ENCODE measurements at regions not wholly inside any gene's neighbourhood (a gene's known extent, or its start where the extent isn't known, plus 50 kb on each side); places are given as distances from the start of the nearest gene placed in this dataset.

DNA sequence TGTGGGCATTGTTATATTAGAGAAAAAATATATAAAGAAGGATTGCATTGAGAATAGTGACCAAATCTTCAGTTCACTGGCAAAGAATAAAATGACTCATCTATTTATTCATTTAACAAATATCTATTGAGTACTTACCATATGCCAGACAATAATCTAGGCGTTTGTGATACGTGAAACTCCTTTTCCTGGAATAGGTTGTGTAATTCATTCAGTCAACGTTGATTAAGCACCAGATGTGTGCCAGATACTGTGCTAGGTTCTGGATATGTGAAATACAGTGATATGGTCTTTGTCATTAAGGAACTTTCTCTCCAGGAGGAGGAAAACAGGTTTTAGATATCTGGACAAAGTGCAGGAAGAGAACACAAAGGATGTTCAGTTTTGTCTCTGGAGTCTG is 344.5 kb downstream of the RWDD3 start:
- H4K20me1 ChIP-seq (ENCODE audit: insufficient read depth, low read length): no peaks in the 10 kb centered on the region
- H2AFZ ChIP-seq (ENCODE audit: low read depth, low read length): no peak overlapping the region
- no peaks in the 10 kb centered on the region for H3K4me1 Mint-ChIP-seq (ENCODE audit: low read depth, unreplicated experiment)
- H3K27ac Mint-ChIP-seq (ENCODE audit: unreplicated experiment): no peak overlapping the region
- DNase-seq (ENCODE audit: low read depth) (no peak), FAIRE-seq (no peak)
- peaks cover 5% of the 10 kb centered on the region for H3K27me3 Mint-ChIP-seq (ENCODE audit: low read depth, unreplicated experiment)
- H3K36me3 Mint-ChIP-seq (ENCODE audit: low read depth, unreplicated experiment): no peaks in the 10 kb centered on the region
- no peaks in the 10 kb centered on the region for H3K27me3 ChIP-seq (ENCODE audit: insufficient read depth, low read length)
- H3K9ac ChIP-seq (ENCODE audit: low read length): no peak overlapping the region
- H3K36me3 ChIP-seq (ENCODE audit: insufficient read depth, low read length): no peaks in the 10 kb centered on the region
- no peak overlapping the region for H3K4me2 ChIP-seq (ENCODE audit: low read length)
- no peaks in the 10 kb centered on the region for H3K9me3 ChIP-seq (ENCODE audit: insufficient read depth, low read depth, low read length)
- H3K4me3 Mint-ChIP-seq (ENCODE audit: unreplicated experiment): no peak overlapping the region
- H3K4me3 ChIP-seq (ENCODE audit: insufficient read depth, low read depth, low read length): no peak overlapping the region
- TF ChIP-seq, protein P1, sequence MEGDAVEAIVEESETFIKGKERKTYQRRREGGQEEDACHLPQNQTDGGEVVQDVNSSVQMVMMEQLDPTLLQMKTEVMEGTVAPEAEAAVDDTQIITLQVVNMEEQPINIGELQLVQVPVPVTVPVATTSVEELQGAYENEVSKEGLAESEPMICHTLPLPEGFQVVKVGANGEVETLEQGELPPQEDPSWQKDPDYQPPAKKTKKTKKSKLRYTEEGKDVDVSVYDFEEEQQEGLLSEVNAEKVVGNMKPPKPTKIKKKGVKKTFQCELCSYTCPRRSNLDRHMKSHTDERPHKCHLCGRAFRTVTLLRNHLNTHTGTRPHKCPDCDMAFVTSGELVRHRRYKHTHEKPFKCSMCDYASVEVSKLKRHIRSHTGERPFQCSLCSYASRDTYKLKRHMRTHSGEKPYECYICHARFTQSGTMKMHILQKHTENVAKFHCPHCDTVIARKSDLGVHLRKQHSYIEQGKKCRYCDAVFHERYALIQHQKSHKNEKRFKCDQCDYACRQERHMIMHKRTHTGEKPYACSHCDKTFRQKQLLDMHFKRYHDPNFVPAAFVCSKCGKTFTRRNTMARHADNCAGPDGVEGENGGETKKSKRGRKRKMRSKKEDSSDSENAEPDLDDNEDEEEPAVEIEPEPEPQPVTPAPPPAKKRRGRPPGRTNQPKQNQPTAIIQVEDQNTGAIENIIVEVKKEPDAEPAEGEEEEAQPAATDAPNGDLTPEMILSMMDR (IDR thresholded peaks at IDR 0.05; ENCODE audit: insufficient read depth, low read depth, low read length): no peak
- no peak for TF ChIP-seq EZH2 (IDR thresholded peaks at IDR 0.05; ENCODE audit: insufficient read depth, low read length)
- no peaks in the 10 kb centered on the region for H3K79me2 ChIP-seq (ENCODE audit: insufficient read depth, low read length)
- H3K27ac ChIP-seq (ENCODE audit: low read depth, low read length): no peak overlapping the region
- H3K9me3 Mint-ChIP-seq (ENCODE audit: unreplicated experiment): peaks cover 3% of the 10 kb centered on the region
- no peaks in the 10 kb centered on the region for H3K4me1 ChIP-seq (ENCODE audit: insufficient read depth, low read length)

DNA sequence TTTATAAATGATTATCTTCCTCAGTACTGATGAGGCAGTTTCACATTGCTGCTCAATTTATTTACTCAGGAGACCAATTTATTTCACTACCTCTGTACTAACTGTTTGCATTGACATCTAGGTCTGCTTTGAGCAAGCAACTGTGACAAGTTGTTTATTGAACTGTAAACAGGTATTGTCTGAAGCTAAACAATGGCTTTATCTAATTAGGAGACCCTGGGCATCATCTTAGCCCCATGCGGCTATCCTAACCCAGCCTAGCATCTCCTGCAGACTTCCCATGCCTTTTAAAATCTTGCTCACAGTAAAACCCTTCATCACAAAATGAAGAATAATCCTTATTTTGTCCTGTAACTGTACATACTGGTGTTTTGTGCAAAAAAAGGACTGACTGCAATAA is 348.2 kb downstream of the RWDD3 start:
- no peak for TF ChIP-seq EZH2 (IDR thresholded peaks at IDR 0.05; ENCODE audit: insufficient read depth, low read length)
- TF ChIP-seq, protein P1 (IDR thresholded peaks at IDR 0.05; ENCODE audit: insufficient read depth, low read depth, low read length): no peak
- Histone ChIP-seq H3K9ac (ENCODE audit: low read length) (no peak overlapping the region), H3K79me2 (ENCODE audit: insufficient read depth, low read length) (no peaks in the 10 kb centered on the region), H4K20me1 (ENCODE audit: insufficient read depth, low read length) (no peaks in the 10 kb centered on the region), H3K4me3 (ENCODE audit: insufficient read depth, low read depth, low read length) (no peak overlapping the region), H2AFZ (ENCODE audit: low read depth, low read length) (no peak overlapping the region), H3K27me3 (ENCODE audit: insufficient read depth, low read length) (no peaks in the 10 kb centered on the region), H3K36me3 (ENCODE audit: insufficient read depth, low read length) (no peaks in the 10 kb centered on the region), H3K9me3 (ENCODE audit: insufficient read depth, low read depth, low read length) (no peaks in the 10 kb centered on the region), H3K27ac (ENCODE audit: low read depth, low read length) (no peak overlapping the region), H3K4me1 (ENCODE audit: insufficient read depth, low read length) (no peaks in the 10 kb centered on the region), H3K4me2 (ENCODE audit: low read length) (no peak overlapping the region)
- no peaks in the 10 kb centered on the region for H3K27me3 Mint-ChIP-seq (ENCODE audit: low read depth, unreplicated experiment)
- no peaks in the 10 kb centered on the region for H3K9me3 Mint-ChIP-seq (ENCODE audit: unreplicated experiment)
- no peaks in the 10 kb centered on the region for H3K36me3 Mint-ChIP-seq (ENCODE audit: low read depth, unreplicated experiment)
- no peak overlapping the region for H3K27ac Mint-ChIP-seq (ENCODE audit: unreplicated experiment)
- FAIRE-seq (no peak), DNase-seq (ENCODE audit: low read depth) (no peak)
- H3K4me1 Mint-ChIP-seq (ENCODE audit: low read depth, unreplicated experiment): no peaks in the 10 kb centered on the region
- no peak overlapping the region for H3K4me3 Mint-ChIP-seq (ENCODE audit: unreplicated experiment)

DNA sequence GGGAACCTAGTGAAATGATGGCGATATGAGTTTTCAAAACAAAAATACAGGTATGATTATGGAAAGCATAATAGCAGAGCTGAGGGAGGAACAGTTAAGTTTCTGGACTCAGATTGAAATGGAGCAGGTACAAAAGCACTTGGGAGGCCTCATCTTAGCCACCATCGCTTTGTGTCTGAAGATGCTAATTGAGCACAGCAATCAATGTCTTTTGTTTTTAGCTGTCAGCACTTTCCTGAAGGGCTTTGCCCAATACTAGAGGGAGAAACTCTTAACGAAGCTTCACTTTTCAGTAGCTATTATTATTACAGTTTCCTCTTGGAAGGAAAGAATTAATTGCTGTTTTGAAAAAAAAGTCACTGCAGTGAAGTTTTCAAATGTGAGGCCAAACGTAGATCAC is 348.7 kb downstream of the RWDD3 start:
- Histone ChIP-seq H3K79me2 (ENCODE audit: insufficient read depth, low read length) (no peaks in the 10 kb centered on the region), H3K4me3 (ENCODE audit: insufficient read depth, low read depth, low read length) (no peak overlapping the region), H3K36me3 (ENCODE audit: insufficient read depth, low read length) (no peaks in the 10 kb centered on the region), H3K27ac (ENCODE audit: low read depth, low read length) (no peak overlapping the region), H3K9me3 (ENCODE audit: insufficient read depth, low read depth, low read length) (no peaks in the 10 kb centered on the region), H4K20me1 (ENCODE audit: insufficient read depth, low read length) (no peaks in the 10 kb centered on the region), H3K4me1 (ENCODE audit: insufficient read depth, low read length) (no peaks in the 10 kb centered on the region), H3K27me3 (ENCODE audit: insufficient read depth, low read length) (no peaks in the 10 kb centered on the region), H2AFZ (ENCODE audit: low read depth, low read length) (no peak overlapping the region), H3K9ac (ENCODE audit: low read length) (no peak overlapping the region), H3K4me2 (ENCODE audit: low read length) (no peak overlapping the region)
- FAIRE-seq (no peak), DNase-seq (ENCODE audit: low read depth) (no peak)
- Mint-ChIP-seq H3K4me3 (ENCODE audit: unreplicated experiment) (no peak overlapping the region), H3K27ac (ENCODE audit: unreplicated experiment) (no peak overlapping the region), H3K27me3 (ENCODE audit: low read depth, unreplicated experiment) (no peaks in the 10 kb centered on the region), H3K9me3 (ENCODE audit: unreplicated experiment) (no peaks in the 10 kb centered on the region), H3K4me1 (ENCODE audit: low read depth, unreplicated experiment) (no peaks in the 10 kb centered on the region), H3K36me3 (ENCODE audit: low read depth, unreplicated experiment) (no peaks in the 10 kb centered on the region)
- no peak for TF ChIP-seq EZH2 (IDR thresholded peaks at IDR 0.05; ENCODE audit: insufficient read depth, low read length)
- TF ChIP-seq, protein P1 (IDR thresholded peaks at IDR 0.05; ENCODE audit: insufficient read depth, low read depth, low read length): no peak

Measured in astrocyte (in vitro differentiated cells and primary cell).